ENCODE measurements at regions not wholly inside any gene's neighbourhood (a gene's known extent, or its start where the extent isn't known, plus 50 kb on each side); places are given as distances from the start of the nearest gene placed in this dataset.

DNA sequence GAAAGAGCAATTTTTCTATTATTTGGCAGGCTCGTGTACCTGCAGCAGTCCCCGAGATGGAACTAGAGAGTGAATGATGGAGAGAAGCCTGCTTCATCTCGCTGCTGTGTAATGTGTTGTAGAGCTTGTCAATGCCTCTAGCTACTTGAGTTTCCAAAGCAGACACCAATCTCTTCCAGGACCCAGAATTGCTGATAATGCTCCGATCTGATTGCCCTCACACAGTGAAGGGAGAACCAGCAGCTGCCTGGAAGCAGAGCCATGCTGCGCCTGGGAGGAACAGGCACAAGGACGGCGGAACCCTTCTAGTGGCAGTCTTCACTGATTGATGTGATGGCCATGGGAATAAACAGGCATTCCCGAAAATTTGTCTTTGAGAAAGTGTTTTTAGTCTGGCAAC lies 288.0 kb downstream of the ICE1 start:
- no peak for ATAC-seq (replicated peaks)
- no peaks in the 10 kb centered on the region for H3K9me3 Mint-ChIP-seq
- H3K27ac Mint-ChIP-seq: no peak overlapping the region
- peaks cover 13% of the 10 kb centered on the region for H3K27me3 Mint-ChIP-seq
- no peak overlapping the region for H3K4me3 Mint-ChIP-seq
- no peaks in the 10 kb centered on the region for H3K36me3 Mint-ChIP-seq (ENCODE audit: low read depth)
- H3K4me1 Mint-ChIP-seq: no peaks in the 10 kb centered on the region

DNA sequence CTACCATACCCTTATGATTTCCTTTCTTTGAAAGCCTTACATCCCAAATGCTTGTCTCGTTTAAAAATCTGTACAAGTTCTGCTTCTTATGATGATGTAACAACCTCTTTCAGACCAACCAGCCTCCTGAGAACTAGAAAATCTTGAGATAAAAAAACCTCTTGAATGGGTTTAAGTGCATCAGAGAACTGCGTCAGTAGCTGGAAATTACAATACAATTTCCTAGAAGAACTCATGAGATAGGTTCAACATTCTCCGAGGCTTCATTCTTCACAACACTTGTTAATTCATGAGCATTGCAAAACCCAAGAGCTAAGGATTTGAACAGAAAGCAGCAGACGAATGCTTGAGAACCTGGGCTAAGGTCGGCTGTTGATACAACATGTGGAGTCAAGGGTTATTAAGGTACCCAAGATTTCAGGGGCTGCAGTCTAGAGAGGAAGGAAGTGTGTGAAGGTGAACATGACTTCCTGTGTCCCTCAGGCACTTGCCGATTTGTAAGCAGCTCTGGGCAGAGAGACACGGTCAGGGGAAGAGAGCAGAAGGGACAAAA lies 286.0 kb downstream of the ICE1 start:
- Mint-ChIP-seq H3K36me3 (ENCODE audit: low read depth) (no peaks in the 10 kb centered on the region), H3K9me3 (no peaks in the 10 kb centered on the region), H3K4me1 (no peaks in the 10 kb centered on the region), H3K27ac (no peak overlapping the region), H3K4me3 (no peak overlapping the region), H3K27me3 (peaks cover 19% of the 10 kb centered on the region)
- ATAC-seq (replicated peaks): no peak

DNA sequence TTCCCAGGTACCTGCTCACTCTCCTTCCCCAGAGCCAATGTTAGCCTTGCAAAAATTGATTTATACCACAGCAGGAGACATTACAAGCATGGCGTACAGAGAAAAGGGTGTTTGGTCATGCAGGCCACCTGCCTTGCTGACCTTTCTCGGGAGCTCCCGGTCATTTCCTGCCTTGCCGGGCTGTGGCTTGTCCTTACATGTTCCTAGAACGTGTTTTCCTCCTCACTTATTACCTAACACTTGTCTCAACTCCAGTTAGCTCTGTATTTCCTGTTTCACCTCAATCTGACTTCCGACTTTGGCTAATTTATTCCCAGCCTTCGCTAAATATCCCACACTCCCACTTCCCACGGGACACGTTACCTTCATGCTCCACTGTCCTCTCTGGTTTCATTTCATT lies 282.5 kb downstream of the ICE1 start:
- Mint-ChIP-seq H3K27ac (no peak overlapping the region), H3K9me3 (no peaks in the 10 kb centered on the region), H3K4me3 (no peak overlapping the region), H3K4me1 (no peaks in the 10 kb centered on the region), H3K36me3 (ENCODE audit: low read depth) (no peaks in the 10 kb centered on the region), H3K27me3 (peaks cover 27% of the 10 kb centered on the region)
- ATAC-seq (replicated peaks): no peak

DNA sequence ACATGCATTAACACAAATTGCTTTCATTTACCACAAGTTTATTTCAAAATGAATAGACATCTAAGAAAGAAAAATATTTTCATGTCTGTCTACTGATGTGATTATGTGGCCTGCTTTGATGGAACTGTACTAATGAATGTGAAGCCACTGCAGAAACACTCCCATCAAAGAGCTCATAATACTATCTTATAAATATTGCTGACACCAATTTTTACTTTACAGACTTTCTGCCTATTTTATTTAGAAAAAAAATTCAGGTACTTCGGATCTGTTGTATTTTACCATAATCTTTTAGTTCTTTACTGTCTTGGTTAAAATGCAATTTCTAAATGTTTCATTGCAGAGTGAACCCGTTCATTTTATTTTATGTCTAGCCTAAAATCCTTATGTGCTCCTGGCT lies 281.9 kb downstream of the ICE1 start:
- no peaks in the 10 kb centered on the region for H3K9me3 Mint-ChIP-seq
- ATAC-seq (replicated peaks): no peak
- no peak overlapping the region for H3K27ac Mint-ChIP-seq
- H3K4me1 Mint-ChIP-seq: no peaks in the 10 kb centered on the region
- no peak overlapping the region for H3K4me3 Mint-ChIP-seq
- H3K27me3 Mint-ChIP-seq: peaks cover 28% of the 10 kb centered on the region
- H3K36me3 Mint-ChIP-seq (ENCODE audit: low read depth): no peaks in the 10 kb centered on the region

DNA sequence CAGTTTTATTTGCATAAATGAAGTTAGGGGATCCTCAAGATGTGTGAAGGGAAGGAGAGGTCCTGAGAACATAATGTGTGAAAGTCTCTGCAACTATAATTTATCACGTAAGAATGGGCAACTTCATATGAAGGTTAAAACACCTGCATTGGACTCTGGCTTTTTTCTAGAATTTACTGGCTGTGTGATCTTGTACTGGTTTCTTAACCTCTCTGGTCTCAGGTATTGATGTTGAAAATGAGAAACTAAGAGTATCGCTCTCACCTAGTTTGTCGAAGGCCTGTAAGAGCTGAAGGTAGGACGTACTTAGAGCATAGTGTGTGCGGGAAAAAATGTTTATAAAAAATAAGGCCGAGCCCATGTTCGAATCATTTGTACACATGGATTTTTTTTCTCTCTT lies 280.5 kb downstream of the ICE1 start:
- Mint-ChIP-seq H3K4me1 (no peaks in the 10 kb centered on the region), H3K36me3 (ENCODE audit: low read depth) (no peaks in the 10 kb centered on the region), H3K4me3 (no peak overlapping the region), H3K27ac (no peak overlapping the region), H3K27me3 (peaks cover 24% of the 10 kb centered on the region), H3K9me3 (no peaks in the 10 kb centered on the region)
- no peak for ATAC-seq (replicated peaks)

DNA sequence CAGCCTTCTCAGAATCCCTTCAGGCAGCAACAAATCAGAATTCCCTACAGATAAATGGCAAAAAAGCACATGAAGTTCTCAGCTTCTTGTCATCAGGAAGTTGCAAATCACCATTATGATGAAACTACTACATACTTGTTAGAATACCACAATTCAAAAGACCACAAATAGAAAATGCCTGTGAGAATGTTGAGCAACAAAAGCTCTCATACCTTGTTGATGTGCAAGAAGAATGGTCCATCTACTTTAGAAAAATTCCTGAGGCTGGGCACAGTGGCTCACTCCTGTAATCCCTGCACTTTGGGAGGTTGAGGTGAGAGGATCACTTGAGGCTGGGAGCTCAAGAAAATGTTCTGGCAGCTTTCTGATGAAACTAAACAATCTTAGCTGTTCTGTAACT lies 278.1 kb downstream of the ICE1 start:
- peaks cover 21% of the 10 kb centered on the region for H3K27me3 Mint-ChIP-seq
- H3K9me3 Mint-ChIP-seq: no peaks in the 10 kb centered on the region
- H3K4me3 Mint-ChIP-seq: no peak overlapping the region
- no peaks in the 10 kb centered on the region for H3K4me1 Mint-ChIP-seq
- no peaks in the 10 kb centered on the region for H3K36me3 Mint-ChIP-seq (ENCODE audit: low read depth)
- H3K27ac Mint-ChIP-seq: no peak overlapping the region
- ATAC-seq (replicated peaks): no peak

DNA sequence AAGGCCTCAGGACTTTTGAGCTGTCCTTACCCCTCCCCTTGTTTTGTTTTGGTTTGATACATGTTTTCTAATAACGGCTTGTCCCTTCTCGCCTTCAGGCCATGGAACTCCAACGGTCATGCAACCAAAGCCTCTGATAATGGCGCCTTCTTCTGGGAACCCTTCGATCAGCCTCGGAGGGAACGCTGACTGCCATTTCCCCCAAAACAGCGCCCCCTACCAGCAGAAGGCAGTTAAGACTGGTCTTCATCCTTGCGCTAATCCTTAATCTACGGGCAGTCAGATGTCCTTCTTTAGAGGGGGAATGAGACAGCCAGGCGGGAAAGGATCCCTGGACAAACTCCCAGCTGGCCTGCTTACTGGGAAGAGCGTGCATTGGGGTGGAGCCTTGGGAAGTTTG lies 276.6 kb downstream of the ICE1 start:
- no peaks in the 10 kb centered on the region for H3K36me3 Mint-ChIP-seq (ENCODE audit: low read depth)
- H3K27ac Mint-ChIP-seq: no peak overlapping the region
- H3K4me1 Mint-ChIP-seq: no peaks in the 10 kb centered on the region
- ATAC-seq (replicated peaks): no peak
- H3K9me3 Mint-ChIP-seq: no peaks in the 10 kb centered on the region
- H3K27me3 Mint-ChIP-seq: peaks cover 12% of the 10 kb centered on the region
- no peak overlapping the region for H3K4me3 Mint-ChIP-seq

DNA sequence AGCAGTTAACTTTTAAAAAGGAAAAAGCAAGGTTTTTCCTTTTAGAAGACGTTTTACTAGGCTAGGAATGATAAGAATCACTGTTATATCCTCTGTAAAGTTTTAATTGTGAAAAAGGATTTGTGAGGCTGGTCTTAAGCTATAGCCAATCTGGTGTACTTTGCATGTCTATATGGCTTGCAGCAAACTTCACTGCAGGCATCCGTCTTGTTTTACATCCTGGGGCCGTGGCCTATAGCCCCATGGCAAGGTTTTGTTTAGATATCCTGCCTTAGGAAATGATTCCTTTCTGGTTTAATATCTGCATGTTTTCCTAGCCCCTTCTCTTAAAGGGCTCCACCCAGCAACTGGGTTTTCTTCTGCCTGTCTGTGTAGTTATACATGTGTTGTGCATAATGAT lies 272.8 kb downstream of the ICE1 start:
- ATAC-seq (replicated peaks): no peak
- Mint-ChIP-seq H3K4me1 (no peaks in the 10 kb centered on the region), H3K9me3 (no peaks in the 10 kb centered on the region), H3K36me3 (ENCODE audit: low read depth) (no peaks in the 10 kb centered on the region), H3K27me3 (peaks cover 6% of the 10 kb centered on the region), H3K27ac (no peak overlapping the region), H3K4me3 (no peak overlapping the region)

DNA sequence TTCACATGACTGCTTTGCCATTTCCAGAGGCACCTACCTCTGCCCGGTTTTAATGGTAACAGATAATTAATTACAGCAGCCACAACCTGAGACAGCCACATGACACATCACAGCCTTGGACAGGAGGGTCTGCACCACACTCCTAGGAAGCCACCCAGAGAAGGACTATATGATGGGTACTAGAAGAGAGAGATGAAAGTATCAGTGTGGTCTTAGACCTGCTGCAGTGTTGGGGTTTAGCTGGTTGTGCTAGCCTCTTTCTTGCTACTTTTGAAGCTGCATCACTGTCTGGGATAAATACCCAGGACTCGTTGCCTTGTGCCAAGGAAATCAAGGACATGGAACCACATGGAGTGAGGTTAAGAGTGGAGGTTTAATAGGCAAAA lies 266.4 kb downstream of the ICE1 start:
- H3K4me3 Mint-ChIP-seq: no peak overlapping the region
- ATAC-seq (replicated peaks): no peak
- no peak overlapping the region for H3K27ac Mint-ChIP-seq
- peaks cover 28% of the 10 kb centered on the region for H3K27me3 Mint-ChIP-seq
- peaks cover 1% of the 10 kb centered on the region for H3K9me3 Mint-ChIP-seq
- no peaks in the 10 kb centered on the region for H3K4me1 Mint-ChIP-seq
- no peaks in the 10 kb centered on the region for H3K36me3 Mint-ChIP-seq (ENCODE audit: low read depth)

DNA sequence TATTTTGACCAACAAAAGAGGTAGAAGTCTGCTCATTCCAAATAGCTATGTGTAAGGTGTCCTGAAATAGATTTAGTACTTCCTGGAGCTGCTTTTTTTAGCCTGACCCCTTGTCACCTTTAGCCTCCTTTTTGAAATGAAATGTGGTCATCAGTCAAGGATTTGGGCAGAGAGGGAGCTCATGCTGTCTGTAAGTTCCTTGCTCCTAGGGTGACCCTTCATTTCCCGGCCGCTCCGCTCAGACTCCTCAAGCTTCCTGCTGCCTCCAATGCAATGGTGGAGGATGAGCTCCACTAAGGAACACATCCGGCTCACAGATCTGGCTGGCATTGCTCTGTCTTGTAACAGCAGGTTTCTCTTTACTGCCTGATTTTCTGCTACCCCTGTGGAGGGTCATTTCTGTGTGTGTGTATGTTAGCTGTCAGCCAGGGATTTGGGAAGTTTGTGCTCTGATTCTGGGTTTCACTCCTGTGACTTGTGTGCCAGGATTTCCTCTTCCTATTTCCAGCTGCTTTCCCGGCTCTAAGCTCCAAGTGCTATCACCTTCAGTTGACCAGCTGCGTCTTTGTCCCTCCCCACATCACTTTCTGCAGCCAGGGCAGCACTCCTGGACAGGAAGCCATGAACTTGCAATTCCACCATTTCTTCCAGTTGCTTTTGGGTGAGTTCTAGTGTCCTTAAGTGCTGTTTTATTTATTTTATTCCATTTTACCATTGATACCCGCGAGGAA lies 265.9 kb downstream of the ICE1 start:
- no peak for ATAC-seq (replicated peaks)
- Mint-ChIP-seq H3K4me1 (no peaks in the 10 kb centered on the region), H3K27ac (no peak overlapping the region), H3K27me3 (peaks cover 28% of the 10 kb centered on the region), H3K36me3 (ENCODE audit: low read depth) (no peaks in the 10 kb centered on the region), H3K4me3 (no peak overlapping the region), H3K9me3 (peaks cover 5% of the 10 kb centered on the region)

DNA sequence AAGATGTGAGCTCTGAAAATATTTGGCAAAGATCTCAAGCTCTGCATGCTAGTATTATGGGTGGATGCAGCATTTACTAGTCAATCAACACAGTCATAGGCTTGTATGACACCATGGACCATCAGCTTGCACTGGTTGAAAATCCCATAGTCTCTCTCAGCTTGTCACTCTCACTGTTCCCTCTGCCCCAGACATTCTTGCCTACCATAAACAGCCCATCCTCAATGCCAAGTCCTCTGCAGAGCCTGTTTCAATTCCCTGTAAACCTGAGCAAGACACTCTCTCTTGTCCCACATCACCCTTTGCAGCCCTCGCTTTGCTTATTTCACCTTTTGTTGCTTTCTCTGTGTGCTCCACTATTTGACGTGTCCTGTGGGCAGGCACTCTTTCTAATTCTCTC lies 264.6 kb downstream of the ICE1 start:
- H3K9me3 Mint-ChIP-seq: peaks cover 8% of the 10 kb centered on the region
- ATAC-seq (replicated peaks): no peak
- H3K4me1 Mint-ChIP-seq: no peaks in the 10 kb centered on the region
- peaks cover 28% of the 10 kb centered on the region for H3K27me3 Mint-ChIP-seq
- H3K36me3 Mint-ChIP-seq (ENCODE audit: low read depth): no peaks in the 10 kb centered on the region
- H3K4me3 Mint-ChIP-seq: no peak overlapping the region
- no peak overlapping the region for H3K27ac Mint-ChIP-seq

DNA sequence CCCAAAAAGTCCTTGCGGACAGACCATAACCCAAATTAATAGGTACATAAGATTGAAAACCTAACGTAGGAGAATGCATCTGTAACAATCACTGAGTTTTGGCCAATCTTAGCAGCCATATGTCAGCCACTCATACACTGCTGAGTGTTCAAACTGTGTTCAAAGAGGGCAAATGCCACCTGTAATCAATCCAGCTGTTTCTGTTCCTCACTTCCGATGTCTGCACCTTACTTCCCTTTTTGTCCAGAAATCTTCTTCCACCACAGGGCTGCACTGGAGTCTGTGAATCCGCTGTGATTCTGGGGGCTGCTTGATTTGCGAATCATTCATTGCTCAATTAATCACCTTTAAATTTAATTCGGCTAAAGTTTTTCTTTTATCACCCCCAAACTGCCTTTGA lies 263.9 kb downstream of the ICE1 start:
- H3K4me1 Mint-ChIP-seq: no peaks in the 10 kb centered on the region
- no peak overlapping the region for H3K27ac Mint-ChIP-seq
- no peaks in the 10 kb centered on the region for H3K36me3 Mint-ChIP-seq (ENCODE audit: low read depth)
- H3K9me3 Mint-ChIP-seq: peaks cover 8% of the 10 kb centered on the region
- H3K4me3 Mint-ChIP-seq: no peak overlapping the region
- H3K27me3 Mint-ChIP-seq: peaks cover 28% of the 10 kb centered on the region
- ATAC-seq (replicated peaks): no peak

DNA sequence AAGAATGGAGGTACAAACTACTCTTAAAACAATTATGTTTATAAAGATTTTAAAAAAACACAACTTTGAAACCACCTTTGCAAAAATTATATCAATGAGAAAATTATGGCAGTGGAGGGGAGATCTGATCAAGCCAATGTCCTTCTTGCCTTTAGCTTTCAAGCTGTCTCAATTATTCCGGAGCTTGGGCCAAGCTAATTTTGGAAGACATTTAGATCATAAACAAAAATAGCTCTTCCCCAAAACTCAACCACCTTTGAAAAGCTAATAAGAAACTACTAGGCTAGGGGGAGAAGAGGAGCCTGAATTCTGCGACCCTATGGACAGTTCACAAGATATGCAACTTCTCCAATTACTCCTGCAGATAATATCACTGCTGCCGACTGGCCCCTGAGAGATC lies 263.3 kb downstream of the ICE1 start:
- ATAC-seq (replicated peaks): no peak
- no peak overlapping the region for H3K4me3 Mint-ChIP-seq

DNA sequence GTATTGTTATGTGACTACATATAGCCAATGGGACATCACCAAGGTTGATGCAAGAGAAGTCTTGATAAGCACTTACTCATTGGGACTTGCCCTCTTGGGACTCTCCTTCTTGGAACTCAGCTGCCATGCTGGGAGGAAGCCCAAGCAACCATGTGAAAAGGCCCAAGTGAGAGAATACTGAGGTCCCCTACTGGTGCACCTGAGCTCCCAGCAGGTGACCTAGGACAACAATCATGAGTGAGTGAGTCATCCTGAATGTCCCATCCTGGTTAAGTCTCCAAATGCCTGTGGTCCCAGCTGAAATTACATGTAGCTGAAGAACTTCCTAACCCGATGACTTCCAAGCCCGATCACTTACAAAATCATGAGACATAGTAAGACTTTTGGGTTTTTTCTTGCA lies 260.7 kb downstream of the ICE1 start:
- no peaks in the 10 kb centered on the region for H3K4me1 Mint-ChIP-seq
- H3K4me3 Mint-ChIP-seq: no peak overlapping the region
- H3K27me3 Mint-ChIP-seq: peaks cover 11% of the 10 kb centered on the region
- H3K36me3 Mint-ChIP-seq (ENCODE audit: low read depth): no peaks in the 10 kb centered on the region
- ATAC-seq (replicated peaks): no peak
- H3K9me3 Mint-ChIP-seq: peaks cover 8% of the 10 kb centered on the region
- H3K27ac Mint-ChIP-seq: no peak overlapping the region

More for the DNA sequence above, 263.3 kb downstream of the ICE1 start:
- Mint-ChIP-seq H3K27ac (no peak overlapping the region), H3K9me3 (peaks cover 8% of the 10 kb centered on the region), H3K4me1 (no peaks in the 10 kb centered on the region), H3K27me3 (peaks cover 28% of the 10 kb centered on the region), H3K36me3 (ENCODE audit: low read depth) (no peaks in the 10 kb centered on the region)

DNA sequence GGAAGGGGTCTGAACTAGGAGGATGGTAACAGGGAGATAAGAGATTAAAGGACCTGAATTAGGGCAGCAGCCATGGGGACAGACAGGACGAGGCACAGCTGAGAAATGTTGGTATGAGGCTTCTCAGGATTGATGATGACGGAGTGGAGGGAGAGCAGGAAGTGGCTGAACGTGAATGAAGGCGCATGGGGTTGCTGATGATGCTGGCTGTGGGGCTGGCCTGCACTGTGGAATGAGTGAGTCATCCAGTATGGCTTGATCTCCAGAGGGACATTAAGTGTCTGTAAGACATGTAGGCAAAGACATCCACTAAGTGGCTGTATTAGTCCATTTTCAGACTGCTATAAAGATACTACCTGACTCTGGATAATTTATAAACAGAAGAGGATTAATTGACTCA lies 256.4 kb downstream of the ICE1 start:
- H3K9me3 Mint-ChIP-seq: peaks cover 7% of the 10 kb centered on the region
- no peak overlapping the region for H3K27ac Mint-ChIP-seq
- no peak for ATAC-seq (replicated peaks)
- no peaks in the 10 kb centered on the region for H3K4me1 Mint-ChIP-seq
- peaks cover 3% of the 10 kb centered on the region for H3K27me3 Mint-ChIP-seq
- no peak overlapping the region for H3K4me3 Mint-ChIP-seq
- no peaks in the 10 kb centered on the region for H3K36me3 Mint-ChIP-seq (ENCODE audit: low read depth)

DNA sequence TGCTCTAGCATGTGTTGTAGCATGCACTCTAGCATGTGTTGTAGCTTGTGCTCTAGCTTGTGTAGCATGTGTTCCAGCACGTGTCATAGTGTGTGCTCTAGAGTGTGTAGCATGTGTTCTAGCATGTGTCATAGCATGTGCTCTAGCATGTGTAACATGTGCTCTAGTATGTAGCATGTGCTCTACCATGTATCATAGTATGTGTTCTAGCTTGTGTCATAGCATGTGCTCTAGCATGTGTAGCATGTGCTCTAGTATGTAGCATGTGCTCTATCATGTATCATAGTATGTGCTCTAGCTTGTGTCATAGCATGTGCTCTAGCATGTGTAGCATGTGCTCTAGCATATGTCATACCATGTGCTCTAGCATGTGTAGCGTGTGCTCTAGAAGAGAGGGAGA lies 255.3 kb downstream of the ICE1 start:
- Mint-ChIP-seq H3K9me3 (no peaks in the 10 kb centered on the region), H3K27me3 (peaks cover 3% of the 10 kb centered on the region), H3K4me1 (no peaks in the 10 kb centered on the region), H3K4me3 (no peak overlapping the region), H3K36me3 (ENCODE audit: low read depth) (no peaks in the 10 kb centered on the region), H3K27ac (no peak overlapping the region)
- ATAC-seq (replicated peaks): no peak
